ENCODE measurements at regions not wholly inside any gene's neighbourhood (a gene's known extent, or its start where the extent isn't known, plus 50 kb on each side); places are given as distances from the start of the nearest gene placed in this dataset.

DNA sequence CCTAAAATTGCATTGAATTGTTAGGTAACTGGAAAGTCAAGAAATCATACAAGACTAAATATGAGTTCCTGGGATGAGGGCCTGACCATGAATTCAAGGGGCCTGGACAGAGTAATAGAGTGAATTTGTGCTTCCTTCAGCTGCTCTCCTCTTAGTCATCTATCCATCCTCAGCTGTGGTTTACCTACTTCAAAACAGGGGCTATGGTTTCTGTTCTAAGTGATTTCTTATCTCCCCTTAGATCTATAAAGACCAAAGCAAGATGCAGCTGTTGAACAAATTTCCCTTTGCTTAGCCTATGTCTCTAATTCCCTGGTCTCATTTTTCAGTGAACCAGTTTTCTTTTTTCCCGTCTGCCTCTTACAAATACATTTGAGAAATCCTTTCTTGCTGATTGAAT, 428.5 kb downstream of the FAM181B start:
- no peak for TF ChIP-seq JUND (IDR thresholded peaks at IDR 0.05; ENCODE audit: low read depth)
- DNase-seq (ENCODE audit: low read depth in 1 of 2, low spot score in 1 of 2), result no peak
- in situ Hi-C loops (cut with HindIII; ENCODE audit: low pct_unique_long_range_greater_than_20kb, low sequenced_read_pairs), result no loop called here

DNA sequence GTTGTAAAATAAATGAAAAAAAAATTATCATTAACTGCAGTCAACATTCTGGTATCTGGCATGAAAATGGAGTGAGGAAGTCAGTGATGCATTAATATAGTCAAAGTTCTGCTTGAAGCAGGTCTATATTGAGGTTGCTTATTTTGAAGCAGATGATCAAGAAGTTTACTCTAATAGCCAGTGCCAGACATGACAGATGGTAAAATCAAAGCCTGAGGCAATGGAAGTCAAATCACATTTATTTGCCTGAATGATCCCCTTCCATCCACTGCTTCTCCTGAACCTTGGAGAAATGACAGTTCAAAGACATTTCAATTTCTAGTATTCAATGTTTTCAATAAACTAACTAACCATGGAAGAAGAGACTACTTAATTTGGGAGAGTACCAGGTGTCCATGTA, 430.0 kb downstream of the FAM181B start:
- no peak for TF ChIP-seq JUND (IDR thresholded peaks at IDR 0.05; ENCODE audit: low read depth)
- in situ Hi-C loops (cut with HindIII; ENCODE audit: low pct_unique_long_range_greater_than_20kb, low sequenced_read_pairs), result no loop called here
- no peak for DNase-seq (ENCODE audit: low read depth in 1 of 2, low spot score in 1 of 2)

DNA sequence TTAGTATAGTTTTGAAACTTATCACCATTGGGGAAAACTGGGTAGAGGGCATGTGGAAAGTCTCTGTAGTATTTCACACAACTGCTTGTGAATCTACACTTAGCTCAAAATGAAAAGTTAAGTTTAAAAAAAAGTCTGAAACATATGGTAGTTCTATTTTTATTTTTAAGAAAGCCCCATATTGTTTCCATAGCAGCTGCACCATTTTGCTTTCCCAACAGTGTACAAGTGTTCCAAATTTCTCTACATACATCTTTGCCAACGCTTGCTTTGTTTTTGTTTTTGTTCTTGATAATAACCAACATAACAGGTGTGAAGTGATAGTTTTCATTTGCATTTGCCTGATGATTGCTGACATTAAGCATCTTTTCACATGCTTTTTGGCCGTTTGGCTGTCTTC, 445.2 kb downstream of the FAM181B start:
- TF ChIP-seq JUND (IDR thresholded peaks at IDR 0.05; ENCODE audit: low read depth), result no peak
- in situ Hi-C loops (cut with HindIII; ENCODE audit: low pct_unique_long_range_greater_than_20kb, low sequenced_read_pairs), result no loop called here

GRCh38 chr11:82270870-82271269, 462.8 kb downstream of the FAM181B start:
- no peak for DNase-seq (ENCODE audit: low read depth in 1 of 2, low spot score in 1 of 2)
- in situ Hi-C loops (cut with HindIII; ENCODE audit: low pct_unique_long_range_greater_than_20kb, low sequenced_read_pairs), result no loop called here
- TF ChIP-seq JUND (IDR thresholded peaks at IDR 0.05; ENCODE audit: low read depth), result no peak

More for the DNA sequence above, 445.2 kb downstream of the FAM181B start:
- no peak for DNase-seq (ENCODE audit: low read depth in 1 of 2, low spot score in 1 of 2)

DNA sequence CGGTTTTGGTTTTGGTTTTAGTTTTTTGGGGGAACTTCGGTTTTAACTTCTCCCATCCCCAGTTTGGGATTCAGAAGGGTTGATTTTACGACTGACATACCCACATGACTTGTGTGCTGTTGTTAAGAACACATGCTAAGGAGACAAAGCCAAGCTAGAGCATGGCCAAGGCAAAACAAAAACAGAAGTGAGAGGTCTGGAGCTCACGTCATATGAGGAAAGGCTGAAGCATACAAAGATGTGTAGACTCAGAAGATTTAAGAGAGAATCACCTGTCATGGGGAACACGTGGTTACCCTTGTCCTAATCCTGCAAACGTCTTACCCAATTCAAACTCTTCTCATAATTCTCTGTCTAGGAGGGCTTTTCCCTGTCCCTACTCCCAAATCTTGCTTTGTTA, 465.0 kb downstream of the FAM181B start:
- in situ Hi-C loops (cut with HindIII; ENCODE audit: low pct_unique_long_range_greater_than_20kb, low sequenced_read_pairs), result no loop called here
- no peak for TF ChIP-seq JUND (IDR thresholded peaks at IDR 0.05; ENCODE audit: low read depth)
- no peak for DNase-seq (ENCODE audit: low read depth in 1 of 2, low spot score in 1 of 2)

DNA sequence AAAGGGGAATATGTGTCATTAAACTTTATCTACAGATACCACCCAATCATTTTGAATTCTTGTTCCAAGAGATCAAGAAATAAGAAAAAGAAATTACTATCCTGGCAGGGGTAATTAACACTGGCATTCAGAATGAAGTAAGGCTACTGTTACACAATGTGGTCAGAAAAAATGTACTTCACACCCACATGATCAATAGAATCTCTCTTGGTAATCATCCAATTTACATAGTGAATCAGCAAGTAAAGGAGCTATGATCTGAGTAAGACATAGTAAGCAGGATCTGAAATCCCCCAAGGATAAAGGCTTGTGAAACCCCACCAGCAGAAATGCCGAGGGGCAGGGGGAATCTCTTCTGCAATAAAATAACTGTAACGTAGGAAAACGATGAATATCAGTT, 466.5 kb downstream of the FAM181B start:
- peak; percentile 43; the same call in 1 of the 2 replicates for TF ChIP-seq JUND (IDR thresholded peaks at IDR 0.05; ENCODE audit: low read depth)
- in situ Hi-C loops (cut with HindIII; ENCODE audit: low pct_unique_long_range_greater_than_20kb, low sequenced_read_pairs), result no loop called here
- peak in 1 of 2 experiments; percentile 64 for DNase-seq (ENCODE audit: low read depth in 1 of 2, low spot score in 1 of 2)

GRCh38 chr11:82261367-82261766, 472.3 kb downstream of the FAM181B start:
- in situ Hi-C loops (cut with HindIII; ENCODE audit: low pct_unique_long_range_greater_than_20kb, low sequenced_read_pairs), result no loop called here
- TF ChIP-seq JUND (IDR thresholded peaks at IDR 0.05; ENCODE audit: low read depth), result no peak
- no peak for DNase-seq (ENCODE audit: low read depth in 1 of 2, low spot score in 1 of 2)

- no peak for TF ChIP-seq JUND (IDR thresholded peaks at IDR 0.05; ENCODE audit: low read depth)
- DNase-seq (ENCODE audit: low read depth in 1 of 2, low spot score in 1 of 2), result peak in 1 of 2 experiments; percentile 55
- in situ Hi-C loops (cut with HindIII; ENCODE audit: low pct_unique_long_range_greater_than_20kb, low sequenced_read_pairs), result no loop called here
Measured at GRCh38 chr11:82250047-82250446, 483.6 kb downstream of the FAM181B start.

DNA sequence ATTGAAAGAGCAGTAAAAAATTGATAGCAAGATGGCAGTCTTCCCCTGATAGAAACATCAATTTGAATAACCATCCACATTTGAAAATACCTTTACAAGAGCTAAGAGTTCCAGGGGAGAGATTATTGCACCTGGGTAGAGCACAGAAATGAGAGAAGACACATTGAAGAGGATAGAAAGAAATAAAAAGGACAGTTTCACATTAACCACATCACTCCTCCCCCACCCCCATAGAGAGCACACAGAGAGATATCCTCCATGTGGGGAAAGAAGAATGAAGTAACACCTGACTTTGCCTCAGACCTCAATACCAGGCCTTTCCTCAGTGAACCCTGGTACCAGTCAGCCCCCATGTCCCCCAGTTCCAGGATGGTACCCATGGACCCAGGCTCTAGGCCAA, 486.7 kb downstream of the FAM181B start:
- in situ Hi-C loops (cut with HindIII; ENCODE audit: low pct_unique_long_range_greater_than_20kb, low sequenced_read_pairs), result no loop called here

DNA sequence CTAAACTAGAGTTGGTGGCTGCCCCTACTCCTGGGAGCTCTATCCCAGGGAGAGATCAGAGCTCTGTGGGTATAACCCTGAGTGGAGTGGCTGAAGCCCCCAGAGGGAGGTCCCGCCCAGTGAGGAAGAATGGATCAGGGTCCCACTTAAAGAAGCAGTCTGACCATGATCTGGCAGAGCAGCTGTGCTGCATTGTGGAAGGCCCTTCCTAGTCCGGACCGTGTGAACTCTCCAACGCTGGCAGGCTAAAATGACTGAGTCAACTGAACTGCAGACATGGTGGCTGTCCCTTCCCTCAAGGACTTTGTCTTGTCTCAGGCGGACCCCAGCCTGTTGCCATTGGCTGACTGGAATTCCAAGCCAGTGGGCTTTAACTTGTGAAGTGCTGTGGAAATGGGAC, 494.2 kb downstream of the FAM181B start:
- in situ Hi-C loops (cut with HindIII; ENCODE audit: low pct_unique_long_range_greater_than_20kb, low sequenced_read_pairs), result no loop called here
- no peak for DNase-seq (ENCODE audit: low read depth in 1 of 2, low spot score in 1 of 2)
- TF ChIP-seq JUND (IDR thresholded peaks at IDR 0.05; ENCODE audit: low read depth), result no peak

More for the DNA sequence above, 486.7 kb downstream of the FAM181B start:
- no peak for DNase-seq (ENCODE audit: low read depth in 1 of 2, low spot score in 1 of 2)
- TF ChIP-seq JUND (IDR thresholded peaks at IDR 0.05; ENCODE audit: low read depth), result no peak

DNA sequence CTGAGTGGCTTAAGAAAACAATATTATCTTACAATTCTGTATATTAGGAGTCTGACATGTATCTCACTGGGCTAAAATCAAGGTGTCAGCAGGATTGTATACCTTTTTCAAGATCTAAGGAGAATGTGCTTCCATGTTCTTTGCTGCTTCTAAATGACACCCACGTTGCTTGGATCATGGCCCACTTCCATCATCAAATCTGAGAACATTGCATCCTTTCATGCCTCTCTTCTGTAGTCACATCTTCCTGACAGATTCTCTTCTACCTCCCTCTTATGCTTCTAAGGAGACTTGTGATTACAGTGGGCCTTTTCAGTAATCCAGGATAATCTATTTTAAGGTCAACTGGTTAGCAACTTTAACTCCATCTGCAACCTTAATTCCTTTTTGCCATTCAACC, 499.4 kb downstream of the FAM181B start:
- no peak for DNase-seq (ENCODE audit: low read depth in 1 of 2, low spot score in 1 of 2)
- TF ChIP-seq JUND (IDR thresholded peaks at IDR 0.05; ENCODE audit: low read depth), result no peak
- in situ Hi-C loops (cut with HindIII; ENCODE audit: low pct_unique_long_range_greater_than_20kb, low sequenced_read_pairs), result no loop called here

DNA sequence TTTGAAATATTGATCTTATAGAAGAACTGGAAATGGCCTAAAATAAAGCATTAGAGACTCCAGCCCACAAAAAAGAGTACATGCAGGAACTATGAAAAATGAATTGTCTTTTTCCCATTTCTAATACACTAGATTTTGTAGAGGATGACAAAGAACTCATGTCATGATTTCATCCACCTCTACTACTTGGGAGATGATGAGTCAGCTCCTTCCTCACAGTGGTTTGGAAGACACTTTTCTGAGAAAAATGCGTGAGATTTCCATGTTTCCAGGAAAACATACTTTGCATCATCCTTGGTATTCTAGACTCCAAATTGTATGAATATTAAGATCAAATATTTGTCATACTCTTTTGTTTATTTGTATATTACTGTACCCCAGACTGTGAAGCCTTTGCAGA, 500.5 kb downstream of the FAM181B start:
- no peak for TF ChIP-seq JUND (IDR thresholded peaks at IDR 0.05; ENCODE audit: low read depth)
- no peak for DNase-seq (ENCODE audit: low read depth in 1 of 2, low spot score in 1 of 2)
- in situ Hi-C loops (cut with HindIII; ENCODE audit: low pct_unique_long_range_greater_than_20kb, low sequenced_read_pairs), result no loop called here

DNA sequence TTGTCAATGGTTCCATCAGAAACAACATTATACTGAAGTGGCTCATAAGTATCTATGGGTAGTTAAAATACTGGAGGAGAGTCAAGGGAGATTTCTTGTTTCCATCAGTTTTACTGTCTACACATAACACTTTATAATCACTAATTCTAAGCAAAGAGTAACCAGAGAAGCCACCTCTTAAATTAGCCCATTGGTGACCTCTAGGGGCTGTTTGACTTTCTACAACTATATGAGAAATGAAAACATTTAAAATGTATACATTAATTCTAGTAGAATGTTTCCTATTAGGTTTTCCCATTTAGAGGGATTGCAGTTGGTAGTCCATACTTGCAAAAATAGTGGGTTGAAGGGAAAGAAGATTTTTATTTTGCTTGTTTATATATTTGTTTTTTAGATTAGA, 504.3 kb downstream of the FAM181B start:
- in situ Hi-C loops (cut with HindIII; ENCODE audit: low pct_unique_long_range_greater_than_20kb, low sequenced_read_pairs), result no loop called here
- TF ChIP-seq JUND (IDR thresholded peaks at IDR 0.05; ENCODE audit: low read depth), result no peak
- DNase-seq (ENCODE audit: low read depth in 1 of 2, low spot score in 1 of 2), result peak; percentile 38 to 72

DNA sequence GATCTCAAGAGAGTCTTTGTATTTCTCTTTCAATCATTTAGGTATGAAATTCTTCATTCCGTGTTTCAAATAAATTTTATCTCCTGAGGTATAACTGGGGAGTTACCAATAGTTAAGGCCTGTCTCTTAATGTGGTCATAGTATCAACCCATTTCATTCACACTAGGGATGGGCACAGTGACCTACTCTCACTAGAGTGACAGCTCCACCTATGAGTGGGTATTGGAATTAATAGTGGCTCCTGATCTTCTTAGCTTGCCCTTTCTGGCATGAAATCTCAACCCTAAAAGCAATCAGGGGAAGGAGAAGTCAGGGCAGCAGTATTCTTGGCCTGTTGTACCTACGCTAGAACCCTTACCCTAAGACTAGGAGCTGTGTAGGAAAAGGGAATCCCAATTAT, 507.7 kb downstream of the FAM181B start:
- TF ChIP-seq JUND (IDR thresholded peaks at IDR 0.05; ENCODE audit: low read depth), result no peak
- in situ Hi-C loops (cut with HindIII; ENCODE audit: low pct_unique_long_range_greater_than_20kb, low sequenced_read_pairs), result no loop called here
- DNase-seq (ENCODE audit: low read depth in 1 of 2, low spot score in 1 of 2), result peak in 1 of 2 experiments; percentile 65
